Sigmoid colon (tissue), 6 donors: ENCODE measurements at regions not wholly inside any gene's neighbourhood (a gene's known extent, or its start where the extent isn't known, plus 50 kb on each side); places are given as distances from the start of the nearest gene placed in this dataset.

Experiments
- DNase-seq: peaks from one replicate; pipeline ENCODE4 v3.0.0-alpha.2; 2019
- H3K27ac ChIP-seq, 4 donors: fragments of 200-600 bp; sonication (generic); one replicate each; pipeline ENCODE4 v1.5.1; 2016 to 2019; ENCODE audit warnings: mild to moderate bottlenecking in 1 of 4
- H3K27me3 ChIP-seq, 3 donors: fragments of 200-600 bp; sonication (generic); one replicate each; pipeline ENCODE4 v1.5.1; 2019; ENCODE audit warnings: mild to moderate bottlenecking in 1 of 3
- H3K36me3 ChIP-seq, 4 donors: fragments of 200-600 bp; sonication (generic); one replicate each; pipeline ENCODE4 v1.5.1; 2016 to 2019
- H3K4me1 ChIP-seq, 4 donors: fragments of 200-600 bp; sonication (generic); one replicate each; pipeline ENCODE4 v1.5.1; 2017 to 2019
- H3K4me3 ChIP-seq, 4 donors: fragments of 200-600 bp; sonication (generic); one replicate each; pipeline ENCODE4 v1.5.1; 2017 to 2019; ENCODE audit warnings: mild to moderate bottlenecking in 2 of 4, moderate library complexity in 1 of 4
- H3K9me3 ChIP-seq, 4 donors: fragments of 200-600 bp in 3 of 4; sonication (generic) in 3 of 4; one replicate each; pipeline versions ENCODE4 v1.5.1 to v1.6.1; 2013 to 2019
- EP300 ChIP-seq, 4 donors: sonication (generic); formaldehyde crosslinking; IDR thresholded peaks; one replicate each; pipeline ENCODE4 v1.6.1; 2017; ENCODE audit warnings: antibody characterized with exemption in 4 of 4
- POLR2A ChIP-seq, 2 donors: fragments of 450-650 bp; IDR thresholded peaks; one replicate each; pipeline ENCODE4 v1.6.1; 2016; ENCODE audit warnings: antibody characterized with exemption in 2 of 2, mild to moderate bottlenecking in 2 of 2, moderate library complexity in 2 of 2
- POLR2AphosphoS5 ChIP-seq, 4 donors: sonication (generic); formaldehyde crosslinking; IDR thresholded peaks; one replicate each; pipeline ENCODE4 v1.6.1; 2017; ENCODE audit warnings: antibody characterized with exemption in 4 of 4
- WGBS, 2 donors: extraction: QIAGEN DNeasy Blood & Tissue Kit; methylation state at CpG; one replicate each; pipeline ENCODE4 v1.1.7; 2013; 5-methylcytosine and 5-hydroxymethylcytosine counted together
- intact Hi-C: fragments of 100-400 bp; cut with DNase I; formaldehyde crosslinking; loops from one replicate; pipeline ENCODE4 v1.15.1; 2023
- TF ChIP-seq, protein P1 (sequence below), 4 experiments: fragments of 450-650 bp in 3 of 4; fragments of 200-600 bp in 1 of 4; IDR thresholded peaks; one replicate each; pipeline ENCODE4 v1.5.1; 2016 to 2019; ENCODE audit warnings: antibody characterized with exemption in 4 of 4, mild to moderate bottlenecking in 3 of 4, moderate library complexity in 2 of 4
- donor health status: healthy with polysubstance abuse.
- donor health status: healthy.

DNA sequence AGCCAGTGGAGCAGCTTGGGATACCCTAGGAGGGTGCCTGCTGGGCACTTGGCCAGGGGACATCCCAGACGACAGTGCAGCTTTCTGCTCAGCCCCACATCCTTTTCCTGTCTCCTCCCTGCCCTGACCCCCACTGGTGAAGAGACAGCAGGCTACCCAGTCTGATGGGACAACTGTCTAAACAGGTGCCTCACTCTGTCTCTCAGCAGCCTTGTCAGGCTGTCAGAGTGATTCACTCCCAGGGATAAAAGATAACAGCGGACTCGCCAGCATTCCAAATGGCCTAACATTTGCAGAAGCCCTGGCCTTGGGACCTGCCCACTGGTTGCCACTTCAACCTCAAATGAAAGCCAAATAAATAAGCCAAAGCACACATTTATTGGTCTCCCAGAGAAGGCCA lies 318.6 kb upstream of the PLET1 start:
- H3K36me3 ChIP-seq, result no peaks in the 10 kb centered on the region
- H3K9me3 ChIP-seq, result no peaks in the 10 kb centered on the region
- no peak overlapping the region for H3K4me3 ChIP-seq
- no peaks in the 10 kb centered on the region for H3K27me3 ChIP-seq
- DNase-seq, result no peak
- WGBS, 2 donors, result 63 to 67% methylated on average over 3 of the region's 3 CpGs
- intact Hi-C loops, result no loop called here
- no peak for TF ChIP-seq POLR2A (IDR thresholded peaks at IDR 0.05)
- no peak for TF ChIP-seq EP300 (IDR thresholded peaks at IDR 0.05)
- TF ChIP-seq, protein P1, sequence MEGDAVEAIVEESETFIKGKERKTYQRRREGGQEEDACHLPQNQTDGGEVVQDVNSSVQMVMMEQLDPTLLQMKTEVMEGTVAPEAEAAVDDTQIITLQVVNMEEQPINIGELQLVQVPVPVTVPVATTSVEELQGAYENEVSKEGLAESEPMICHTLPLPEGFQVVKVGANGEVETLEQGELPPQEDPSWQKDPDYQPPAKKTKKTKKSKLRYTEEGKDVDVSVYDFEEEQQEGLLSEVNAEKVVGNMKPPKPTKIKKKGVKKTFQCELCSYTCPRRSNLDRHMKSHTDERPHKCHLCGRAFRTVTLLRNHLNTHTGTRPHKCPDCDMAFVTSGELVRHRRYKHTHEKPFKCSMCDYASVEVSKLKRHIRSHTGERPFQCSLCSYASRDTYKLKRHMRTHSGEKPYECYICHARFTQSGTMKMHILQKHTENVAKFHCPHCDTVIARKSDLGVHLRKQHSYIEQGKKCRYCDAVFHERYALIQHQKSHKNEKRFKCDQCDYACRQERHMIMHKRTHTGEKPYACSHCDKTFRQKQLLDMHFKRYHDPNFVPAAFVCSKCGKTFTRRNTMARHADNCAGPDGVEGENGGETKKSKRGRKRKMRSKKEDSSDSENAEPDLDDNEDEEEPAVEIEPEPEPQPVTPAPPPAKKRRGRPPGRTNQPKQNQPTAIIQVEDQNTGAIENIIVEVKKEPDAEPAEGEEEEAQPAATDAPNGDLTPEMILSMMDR (IDR thresholded peaks at IDR 0.05), result no peak
- no peak for TF ChIP-seq POLR2AphosphoS5 (IDR thresholded peaks at IDR 0.05)
- H3K4me1 ChIP-seq, result peaks cover 0 to 18% (median 8%) of the 10 kb centered on the region in 4 donors
- H3K27ac ChIP-seq, result no peak overlapping the region

DNA sequence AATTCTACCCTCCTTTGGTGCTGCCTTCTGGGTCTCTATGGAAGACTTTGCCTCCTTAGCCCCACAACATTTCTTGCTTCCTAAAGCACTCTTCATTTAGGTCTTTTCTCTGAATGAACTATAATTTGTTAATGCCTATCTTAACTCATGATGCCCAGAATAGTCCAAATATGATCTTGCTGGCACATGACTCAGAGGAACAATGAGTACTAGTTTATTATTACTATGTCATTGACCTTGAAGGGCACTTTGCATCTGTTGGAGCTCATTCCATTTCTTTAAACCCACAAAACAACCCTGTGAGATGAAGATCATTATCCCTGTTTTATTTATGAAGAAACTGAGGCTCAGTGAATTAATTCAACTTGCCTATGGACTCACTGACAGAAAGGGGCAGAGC lies 320.2 kb upstream of the PLET1 start:
- no peaks in the 10 kb centered on the region for H3K27me3 ChIP-seq
- DNase-seq, result no peak
- no peak overlapping the region for H3K4me3 ChIP-seq
- no peaks in the 10 kb centered on the region for H3K9me3 ChIP-seq
- H3K27ac ChIP-seq, result peak overlapping the region in 1 of 4 donors; percentile 16
- peaks cover 0 to 18% (median 8%) of the 10 kb centered on the region in 4 donors for H3K4me1 ChIP-seq
- no peaks in the 10 kb centered on the region for H3K36me3 ChIP-seq
- intact Hi-C loops, result loop anchor here (10.0 kb wide), 1 partner anchor 356 kb away; the partner anchor contains the start of gene PTS
- TF ChIP-seq EP300 (IDR thresholded peaks at IDR 0.05), result no peak
- TF ChIP-seq, protein P1 (IDR thresholded peaks at IDR 0.05), result no peak

DNA sequence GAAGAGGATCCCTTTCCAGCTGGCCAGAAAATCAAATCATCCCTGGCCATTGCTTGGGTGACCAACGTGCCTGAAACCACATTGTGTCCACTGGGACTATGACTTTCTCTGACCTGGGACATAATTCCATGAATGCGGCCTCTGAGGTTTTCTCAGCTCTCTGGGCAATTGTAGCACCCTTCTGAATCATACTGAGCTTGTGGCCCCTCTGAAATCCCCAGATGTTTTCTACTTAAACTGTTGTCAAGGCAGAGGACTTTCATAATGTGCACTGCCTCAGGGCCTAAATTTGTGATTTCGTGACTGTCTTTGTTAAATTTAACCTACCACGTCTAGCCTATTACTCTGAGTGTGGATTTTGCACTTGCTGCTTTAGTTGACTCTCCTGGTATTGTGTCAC lies 321.1 kb upstream of the PLET1 start:
- no peak for DNase-seq
- TF ChIP-seq EP300 (IDR thresholded peaks at IDR 0.05) (no peak), POLR2AphosphoS5 (IDR thresholded peaks at IDR 0.05) (no peak), POLR2A (IDR thresholded peaks at IDR 0.05) (no peak)
- TF ChIP-seq, protein P1 (IDR thresholded peaks at IDR 0.05), result no peak
- H3K36me3 ChIP-seq, result no peaks in the 10 kb centered on the region
- intact Hi-C loops, result loop anchor here (10.0 kb wide), 1 partner anchor 357 kb away; the partner anchor contains the start of gene PTS
- H3K9me3 ChIP-seq, result no peaks in the 10 kb centered on the region
- no peaks in the 10 kb centered on the region for H3K27me3 ChIP-seq
- peak overlapping the region in 1 of 4 donors; percentile 16 for H3K27ac ChIP-seq
- 75 to 77% methylated on average over 4 of the region's 4 CpGs for WGBS, 2 donors
- H3K4me1 ChIP-seq, result peaks cover 0 to 18% (median 8%) of the 10 kb centered on the region in 4 donors
- H3K4me3 ChIP-seq, result no peak overlapping the region

DNA sequence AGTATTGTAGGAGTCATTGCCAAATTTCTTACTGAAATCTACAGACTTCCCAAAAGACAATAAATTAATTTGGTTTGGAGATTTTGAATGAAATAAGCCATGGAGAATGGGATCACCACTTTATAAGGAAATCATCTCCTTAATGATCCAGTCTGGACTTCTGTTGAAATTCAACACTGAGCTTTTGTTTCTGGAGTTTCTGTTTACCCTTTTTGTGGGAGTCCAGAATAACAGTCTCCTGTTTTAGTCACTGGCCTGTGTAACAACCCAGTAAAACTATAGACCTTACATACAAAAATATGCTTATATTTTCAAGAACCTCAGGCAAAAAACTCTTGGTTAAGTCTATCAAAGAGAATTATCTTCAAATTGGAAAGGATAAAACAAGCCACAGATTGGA lies 321.7 kb upstream of the PLET1 start:
- Histone ChIP-seq H3K36me3 (no peaks in the 10 kb centered on the region), H3K27me3 (no peaks in the 10 kb centered on the region), H3K9me3 (no peaks in the 10 kb centered on the region), H3K27ac (peak overlapping the region in 2 of 4 donors; percentile 16 to 33), H3K4me3 (no peak overlapping the region), H3K4me1 (peaks cover 0 to 18% (median 8%) of the 10 kb centered on the region in 4 donors)
- no peak for TF ChIP-seq POLR2AphosphoS5 (IDR thresholded peaks at IDR 0.05)
- TF ChIP-seq, protein P1 (IDR thresholded peaks at IDR 0.05), result no peak
- no peak for TF ChIP-seq EP300 (IDR thresholded peaks at IDR 0.05)
- no peak for TF ChIP-seq POLR2A (IDR thresholded peaks at IDR 0.05)
- DNase-seq, result no peak
- intact Hi-C loops, result loop anchor here (10.0 kb wide), 1 partner anchor 358 kb away; the partner anchor contains the start of gene PTS

DNA sequence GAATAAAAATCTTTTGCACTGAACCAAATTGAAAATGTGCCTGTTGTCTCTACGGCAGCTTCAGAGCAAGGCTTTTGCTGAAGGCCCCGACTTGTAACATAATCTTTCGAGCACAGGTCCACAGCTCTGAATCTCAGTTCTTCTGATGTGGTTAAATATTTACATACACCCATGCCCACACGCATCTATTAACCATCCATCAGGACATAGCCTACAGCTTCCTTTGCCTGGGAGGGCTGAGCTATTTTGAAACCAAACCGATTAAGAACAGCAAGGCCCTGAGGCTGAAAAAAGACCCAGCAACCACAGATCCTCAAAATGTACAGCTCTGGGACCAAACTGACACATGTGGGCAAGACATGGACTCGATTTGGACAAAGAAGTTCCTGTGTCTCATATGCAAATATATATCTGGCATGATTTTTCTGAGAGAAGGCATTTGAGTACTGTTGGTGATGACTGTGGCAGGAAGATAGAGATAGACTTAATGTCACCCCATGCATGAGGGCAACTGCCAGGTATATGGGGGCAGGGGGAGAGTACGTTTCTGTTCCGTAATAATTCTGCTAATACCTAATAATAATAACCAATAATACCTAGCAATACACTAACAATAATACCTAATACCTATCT lies 322.7 kb upstream of the PLET1 start:
- Histone ChIP-seq H3K36me3 (no peaks in the 10 kb centered on the region), H3K4me3 (no peak overlapping the region), H3K9me3 (no peaks in the 10 kb centered on the region), H3K4me1 (peaks cover 0 to 25% (median 16%) of the 10 kb centered on the region in 4 donors), H3K27ac (no peak overlapping the region), H3K27me3 (no peaks in the 10 kb centered on the region)
- intact Hi-C loops, result loop anchor here (10.0 kb wide), 1 partner anchor 359 kb away; the partner anchor contains the start of gene PTS
- WGBS, 2 donors, result 68 to 70% methylated on average over 8 of the region's 8 CpGs
- DNase-seq, result no peak
- no peak for TF ChIP-seq POLR2A (IDR thresholded peaks at IDR 0.05)
- TF ChIP-seq, protein P1 (IDR thresholded peaks at IDR 0.05), result no peak
